Lower leg skin (tissue), 4 donors: ENCODE measurements at regions not wholly inside any gene's neighbourhood (a gene's known extent, or its start where the extent isn't known, plus 50 kb on each side); places are given as distances from the start of the nearest gene placed in this dataset.

Experiments used
- DNase-seq, 2 donors: peaks; one replicate each; pipeline ENCODE4 v3.0.0-alpha.2; 2019; ENCODE audit warnings: low spot score in 2 of 2
- H3K4me3 ChIP-seq: fragments of 200-600 bp; sonication (generic); 2 replicates; pipeline ENCODE4 v1.5.1; 2017; ENCODE audit warnings: mild to moderate bottlenecking, low read depth; ENCODE audit not compliant: poor library complexity, severe bottlenecking
- CTCF ChIP-seq, 3 donors: fragments of 450-650 bp; IDR thresholded peaks; one replicate each; pipeline ENCODE4 v1.5.1; 2016; ENCODE audit warnings: antibody characterized with exemption in 3 of 3, mild to moderate bottlenecking in 3 of 3, moderate library complexity in 2 of 3
- POLR2A ChIP-seq, 2 donors: fragments of 450-650 bp; IDR thresholded peaks; one replicate each; pipeline ENCODE4 v1.6.1; 2016 to 2017; ENCODE audit warnings: antibody characterized with exemption in 2 of 2, mild to moderate bottlenecking in 1 of 2, moderate library complexity in 1 of 2
- WGBS, 2 donors: methylation state at CpG; one replicate each; pipeline ENCODE4 v1.1.5; 2018; 5-methylcytosine and 5-hydroxymethylcytosine counted together
- intact Hi-C: fragments of 100-400 bp; cut with DNase I; formaldehyde crosslinking; loops from one replicate; pipeline ENCODE4 v1.15.0; 2023; ENCODE audit warnings: low total_unique reads

- DNase-seq: peak; percentile 27 to 91
- intact Hi-C loops: no loop called here
Measured at GRCh38 chr17:83193336-83194185, 114.2 kb downstream of the METRNL start.

GRCh38 chr17:83194186-83194561 is 114.8 kb downstream of the METRNL start:
- peak; percentile 14 to 87 for DNase-seq
- 57 to 78% methylated on average over 4 to 7 of the region's 7 CpGs for WGBS, 2 donors
- no peak overlapping the region for H3K4me3 ChIP-seq
- intact Hi-C loops: no loop called here
- no peak for TF ChIP-seq POLR2A (IDR thresholded peaks at IDR 0.05)

More at GRCh38 chr17:83193336-83194185, 114.2 kb downstream of the METRNL start:
- no peak overlapping the region for H3K4me3 ChIP-seq
- TF ChIP-seq POLR2A (IDR thresholded peaks at IDR 0.05): no peak
- no peak for TF ChIP-seq CTCF (IDR thresholded peaks at IDR 0.05)
- 44 to 56% methylated on average over 7 to 13 of the region's 13 CpGs for WGBS, 2 donors

GRCh38 chr17:83194761-83195329 is 115.4 kb downstream of the METRNL start:
- 79 to 87% methylated on average over 18 to 19 of the region's 24 CpGs for WGBS, 2 donors
- H3K4me3 ChIP-seq: no peak overlapping the region
- intact Hi-C loops: no loop called here
- TF ChIP-seq POLR2A (IDR thresholded peaks at IDR 0.05): no peak
- peak in 1 of 2 donors; percentile 28 for DNase-seq

GRCh38 chr17:83195330-83196023 is 116.1 kb downstream of the METRNL start:
- intact Hi-C loops: no loop called here
- TF ChIP-seq CTCF (IDR thresholded peaks at IDR 0.05) (no peak), POLR2A (IDR thresholded peaks at IDR 0.05) (no peak)
- 40 to 54% methylated on average over 16 of the region's 20 CpGs for WGBS, 2 donors
- H3K4me3 ChIP-seq: no peak overlapping the region
- peak; percentile 51 to 93 for DNase-seq

- WGBS, 2 donors: 28 to 42% methylated on average over 7 to 9 of the region's 9 CpGs
Measured at GRCh38 chr17:83196024-83196365, 116.6 kb downstream of the METRNL start.

GRCh38 chr17:83196366-83196765 is 117.0 kb downstream of the METRNL start:
- DNase-seq: no peak

More at GRCh38 chr17:83196024-83196365, 116.6 kb downstream of the METRNL start:
- DNase-seq: peak in 1 of 2 donors; percentile 39
- TF ChIP-seq POLR2A (IDR thresholded peaks at IDR 0.05): no peak
- no peak for TF ChIP-seq CTCF (IDR thresholded peaks at IDR 0.05)
- intact Hi-C loops: no loop called here
- H3K4me3 ChIP-seq: no peak overlapping the region

More at GRCh38 chr17:83196366-83196765, 117.0 kb downstream of the METRNL start:
- WGBS, 2 donors: 76 to 82% methylated on average over 10 of the region's 10 CpGs
- no peak for TF ChIP-seq CTCF (IDR thresholded peaks at IDR 0.05)
- no peak for TF ChIP-seq POLR2A (IDR thresholded peaks at IDR 0.05)
- no peak overlapping the region for H3K4me3 ChIP-seq
- intact Hi-C loops: no loop called here
